H1 (cell line): ENCODE measurements at regions not wholly inside any gene's neighbourhood (a gene's known extent, or its start where the extent isn't known, plus 50 kb on each side); places are given as distances from the start of the nearest gene placed in this dataset.

ENCODE experiments used
- CTCF ChIA-PET: fragments of 300-600 bp; sonication (Branson Sonifier 250); formaldehyde crosslinking; loops from one replicate; lab custom pipeline; 2021; ENCODE audit not compliant: partially characterized antibody; lab: Charles Lee
- POLR2A ChIA-PET: fragments of 300-600 bp; sonication (Branson Sonifier 250); formaldehyde crosslinking; loops from one replicate; lab custom pipeline; 2021; ENCODE audit warnings: inconsistent platforms; ENCODE audit not compliant: partially characterized antibody; lab: Charles Lee
- DNase-seq, 2 experiments: peaks; one replicate each; pipeline versions ENCODE4 v3.0.0 to v3.0.0-alpha.2; 2010 to 2022; ENCODE audit warnings: low spot score in 2 of 2, low read depth in 1 of 2, mixed read lengths in 1 of 2
- FAIRE-seq: peaks from 2 replicates; lab custom pipeline; 2011; peaks lifted over from hg19 to GRCh38; lab: Jason Lieb, UNC
- H2AFZ ChIP-seq: 2 replicates; pipeline ENCODE4 v1.8.1; 2012; ENCODE audit warnings: low read length, inconsistent platforms
- H2AK5ac ChIP-seq: 2 replicates; pipeline ENCODE4 v1.6.1; 2013; ENCODE audit warnings: low read depth, low read length
- H2BK120ac ChIP-seq: replicated peaks from 2 replicates; pipeline ENCODE3; 2013; ENCODE audit warnings: low read depth, low read length, inconsistent platforms
- H2BK12ac ChIP-seq: 2 replicates; pipeline ENCODE4 v1.6.1; 2013; ENCODE audit warnings: low read depth, low read length
- H2BK15ac ChIP-seq: 2 replicates; pipeline ENCODE4 v1.6.1; 2013; ENCODE audit warnings: low read length
- H2BK20ac ChIP-seq: 2 replicates; pipeline ENCODE4 v1.6.1; 2013; ENCODE audit warnings: low read length
- H2BK5ac ChIP-seq: 2 replicates; pipeline ENCODE4 v1.6.1; 2013; ENCODE audit warnings: low read depth, low read length
- H3K14ac ChIP-seq: 2 replicates; pipeline ENCODE4 v1.6.1; 2013; ENCODE audit warnings: inconsistent platforms; ENCODE audit not compliant: insufficient read length
- H3K18ac ChIP-seq: 2 replicates; pipeline ENCODE4 v1.6.1; 2013; ENCODE audit warnings: low read length; ENCODE audit errors: extremely low read depth
- H3K23ac ChIP-seq: 2 replicates; pipeline ENCODE4 v1.6.1; 2013; ENCODE audit warnings: inconsistent platforms; ENCODE audit not compliant: insufficient read length
- H3K23me2 ChIP-seq: 2 replicates; pipeline ENCODE4 v1.6.1; 2013; ENCODE audit warnings: low read depth, low read length
- H3K27ac ChIP-seq: 2 replicates; pipeline ENCODE4 v1.6.1; 2011; ENCODE audit warnings: low read depth, low read length, inconsistent platforms
- H3K27me3 ChIP-seq, 4 experiments: replicated peaks in 1 of 4; 1 replicate in 1 of 4; 2 replicates in 3 of 4; pipeline versions ENCODE4 v1.6.1 to v1.8.1; 2011 to 2013; ENCODE audit warnings: low read length in 3 of 4, mild to moderate bottlenecking in 3 of 4, inconsistent platforms in 2 of 4, mixed read lengths in 2 of 4, moderate library complexity in 1 of 4; ENCODE audit not compliant: control insufficient read depth in 3 of 4, insufficient read depth in 3 of 4; ENCODE audit errors: extremely low read depth in 1 of 4
- H3K36me3 ChIP-seq, 4 experiments: 2 replicates each; pipeline versions ENCODE4 v1.6.1 to v1.8.1; 2011 to 2013; ENCODE audit warnings: mild to moderate bottlenecking in 4 of 4, low read length in 3 of 4, moderate library complexity in 2 of 4, control low read depth in 1 of 4, inconsistent platforms in 1 of 4; ENCODE audit not compliant: insufficient read depth in 4 of 4, control insufficient read depth in 2 of 4
- H3K4ac ChIP-seq: replicated peaks from 2 replicates; pipeline ENCODE3; 2013; ENCODE audit warnings: low read length, low read depth, mixed read lengths, inconsistent platforms; ENCODE audit not compliant: insufficient read length
- H3K4me1 ChIP-seq, 4 experiments: replicated peaks in 1 of 4; 1 replicate in 1 of 4; 2 replicates in 3 of 4; pipeline versions ENCODE4 v1.6.1 to v1.8.1; 2011 to 2013; ENCODE audit warnings: low read length in 3 of 4, inconsistent platforms in 2 of 4, mixed read lengths in 1 of 4; ENCODE audit not compliant: insufficient read depth in 4 of 4, control insufficient read depth in 3 of 4
- H3K4me2 ChIP-seq, 2 experiments: 2 replicates each; pipeline versions ENCODE4 v1.6.1 to v1.8.1; 2011 to 2013; ENCODE audit warnings: low read depth in 2 of 2, low read length in 2 of 2, control low read depth in 1 of 2, inconsistent platforms in 1 of 2, mild to moderate bottlenecking in 1 of 2; ENCODE audit not compliant: insufficient read depth in 1 of 2
- H3K4me3 ChIP-seq, 4 experiments: fragments of 200-600, 300-600 bp in 1 of 4; sonication (generic), shearing (Covaris generic), sonication (Bioruptor Twin) in 1 of 4; 2 replicates each; pipeline versions ENCODE4 v1.5.1 to v1.8.1; 2011 to 2016; ENCODE audit warnings: low read length in 4 of 4, low read depth in 3 of 4, control low read depth in 2 of 4, inconsistent platforms in 2 of 4, mild to moderate bottlenecking in 2 of 4, mixed read lengths in 1 of 4, moderate library complexity in 1 of 4; ENCODE audit not compliant: insufficient read depth in 2 of 4; ENCODE audit errors: extremely low read depth in 1 of 4
- H3K56ac ChIP-seq: replicated peaks from 2 replicates; pipeline ENCODE3; 2013; ENCODE audit warnings: low read depth, mild to moderate bottlenecking, mixed read lengths, low read length, inconsistent platforms; ENCODE audit not compliant: insufficient read length
- H3K79me1 ChIP-seq: 2 replicates; pipeline ENCODE4 v1.6.1; 2013; ENCODE audit warnings: low read depth, low read length, control low read depth
- H3K79me2 ChIP-seq, 2 experiments: 2 replicates each; pipeline versions ENCODE4 v1.6.1 to v1.8.1; 2012 to 2013; ENCODE audit warnings: low read length in 2 of 2, mild to moderate bottlenecking in 2 of 2, inconsistent platforms in 1 of 2; ENCODE audit not compliant: insufficient read depth in 2 of 2, control insufficient read depth in 1 of 2
- H3K9ac ChIP-seq, 4 experiments: replicated peaks in 1 of 4; 1 replicate in 1 of 4; 2 replicates in 3 of 4; pipeline versions ENCODE4 v1.6.1 to v1.8.1; 2011 to 2013; ENCODE audit warnings: low read depth in 3 of 4, low read length in 3 of 4, control low read depth in 2 of 4, mild to moderate bottlenecking in 2 of 4, moderate library complexity in 2 of 4, inconsistent platforms in 1 of 4; ENCODE audit errors: extremely low read depth in 1 of 4
- H3K9me3 ChIP-seq, 2 experiments: 2 replicates each; pipeline versions ENCODE4 v1.6.1 to v1.8.1; 2012 to 2013; ENCODE audit warnings: mild to moderate bottlenecking in 2 of 2, moderate library complexity in 2 of 2, control low read depth in 1 of 2, inconsistent platforms in 1 of 2, low read depth in 1 of 2, low read length in 1 of 2, mixed read lengths in 1 of 2; ENCODE audit not compliant: insufficient read depth in 2 of 2
- H4K20me1 ChIP-seq, 2 experiments: replicated peaks in 1 of 2; 2 replicates each; pipeline versions ENCODE3 to v1.8.1; 2011 to 2013; ENCODE audit warnings: inconsistent platforms in 2 of 2, low read length in 2 of 2, mild to moderate bottlenecking in 1 of 2; ENCODE audit not compliant: insufficient read depth in 2 of 2, control insufficient read depth in 1 of 2
- H4K5ac ChIP-seq: 2 replicates; pipeline ENCODE4 v1.6.1; 2013; ENCODE audit warnings: low read length, low read depth, mixed read lengths, inconsistent platforms; ENCODE audit not compliant: insufficient read length
- H4K8ac ChIP-seq: 2 replicates; pipeline ENCODE4 v1.8.0; 2013; ENCODE audit warnings: mild to moderate bottlenecking, moderate library complexity, low read length, inconsistent platforms; ENCODE audit not compliant: insufficient read depth; ENCODE audit errors: extremely low read depth
- H4K91ac ChIP-seq: replicated peaks from 2 replicates; pipeline ENCODE3; 2013; ENCODE audit warnings: low read length, mixed read lengths, inconsistent platforms; ENCODE audit not compliant: insufficient read length
- EP300 ChIP-seq, 2 experiments: IDR thresholded peaks; 1 replicate in 1 of 2; 2 replicates in 1 of 2; pipeline ENCODE4 v1.6.1; 2011 to 2012; ENCODE audit warnings: low read depth in 2 of 2, low read length in 2 of 2, mild to moderate bottlenecking in 2 of 2, borderline replicate concordance in 1 of 2, inconsistent platforms in 1 of 2, moderate library complexity in 1 of 2
- EZH2 ChIP-seq: fragments of 200-600 bp; sonication (generic); IDR thresholded peaks from 2 replicates; pipeline ENCODE4 v1.7.1; 2012; ENCODE audit warnings: low read depth, mild to moderate bottlenecking, moderate library complexity, low read length, inconsistent platforms; ENCODE audit not compliant: severe bottlenecking
- POLR2AphosphoS5 ChIP-seq: IDR thresholded peaks from 2 replicates; pipeline ENCODE4 v1.6.1; 2011; ENCODE audit warnings: low read depth, low read length
- SIRT6 ChIP-seq: IDR thresholded peaks from one replicate; pipeline ENCODE4 v1.7.1; 2012; ENCODE audit warnings: low read length, inconsistent platforms
- TAF1 ChIP-seq: IDR thresholded peaks from 2 replicates; pipeline ENCODE4 v1.6.1; 2011; ENCODE audit warnings: mild to moderate bottlenecking, low read depth, low read length
- WGBS, 2 experiments: shearing (Covaris generic) in 1 of 2; methylation state at CpG; one replicate each; pipeline versions ENCODE4 v1.1.6 to v1.1.7; 2013 to 2015; ENCODE audit warnings: low lambda C conversion rate in 2 of 2, mixed read lengths in 2 of 2, inconsistent platforms in 1 of 2, low coverage in 1 of 2, missing lambda C conversion rate in 1 of 2; ENCODE audit not compliant: insufficient replicate concordance in 2 of 2, insufficient coverage in 1 of 2, insufficient read length in 1 of 2; ENCODE audit errors: extremely low coverage in 1 of 2, missing lambda C conversion rate in 1 of 2; 5-methylcytosine and 5-hydroxymethylcytosine counted together

GRCh38 chr6:168971549-168971948, 282.1 kb downstream of the THBS2 start:
- Histone ChIP-seq H2BK12ac (no peak overlapping the region), H3K23me2 (no peaks in the 10 kb centered on the region; the same call in 1 of the 2 replicates), H3K79me2 (no peaks in the 10 kb centered on the region), H3K4ac (no peak overlapping the region), H3K4me2 (no peak overlapping the region), H2BK120ac (no peak overlapping the region), H2BK5ac (no peak overlapping the region), H2BK15ac (no peak overlapping the region), H3K23ac (no peak overlapping the region), H4K20me1 (no peaks in the 10 kb centered on the region), H3K4me1 (no peaks in the 10 kb centered on the region), H2AFZ (no peak overlapping the region), H3K56ac (no peak overlapping the region), H3K36me3 (no peaks in the 10 kb centered on the region), H3K79me1 (no peaks in the 10 kb centered on the region)
- WGBS, 2 experiments, result 98% methylated on average over 4 of the region's 4 CpGs; no CpG with 5 or more reads in 1 of the 2 experiments
- DNase-seq, result no peak
- TF ChIP-seq TAF1, result no peak
- TF ChIP-seq POLR2AphosphoS5, result no peak
- TF ChIP-seq EP300 (IDR thresholded peaks at IDR 0.05; ENCODE audit: borderline replicate concordance in 1 of 2, low read depth in 2 of 2, low read length in 2 of 2), result no peak
- TF ChIP-seq EZH2, result no peak
- no peak for TF ChIP-seq SIRT6
- TF ChIP-seq, all 59 proteins: peak for 0
- Histone ChIP-seq H4K91ac (no peak overlapping the region), H4K8ac (no peak overlapping the region), H2AK5ac (no peak overlapping the region), H3K18ac (no peak overlapping the region), H3K9ac (no peak overlapping the region), H3K4me3 (no peak overlapping the region), H3K27ac (no peak overlapping the region), H2BK20ac (no peak overlapping the region), H4K5ac (no peak overlapping the region), H3K9me3 (no peaks in the 10 kb centered on the region), H3K14ac (no peak overlapping the region), H3K27me3 (no peaks in the 10 kb centered on the region)
- ChIA-PET CTCF (interaction anchor here (1.3 kb wide), 1 partner anchor 11 kb away, joined by 3 read pairs; no protein-coding TSS in a partner anchor), POLR2A (no interaction called here)
- no peak for FAIRE-seq
